Hematopoietic multipotent progenitor cell treated with erythropoietin and hydrocortisone succinate and interleukin-3 and kit ligand, for 8 days (in vitro differentiated cells): ENCODE measurements at regions not wholly inside any gene's neighbourhood (a gene's known extent, or its start where the extent isn't known, plus 50 kb on each side); places are given as distances from the start of the nearest gene placed in this dataset.
"Not testable (repeated sequence)": the region's sequence is repeated elsewhere in the genome, so short reads cannot be mapped to it uniquely, and the experiment has no call there.

ENCODE experiments used
- DNase-seq: peaks from one replicate; pipeline ENCODE4 v3.0.0-alpha.2; 2015

GRCh38 chr7:131722371-131722770 lies 165.9 kb upstream of the PODXL start:
- no peak for DNase-seq

- no peak for DNase-seq
Measured at GRCh38 chr7:131721660-131722059, 165.2 kb upstream of the PODXL start.

DNA sequence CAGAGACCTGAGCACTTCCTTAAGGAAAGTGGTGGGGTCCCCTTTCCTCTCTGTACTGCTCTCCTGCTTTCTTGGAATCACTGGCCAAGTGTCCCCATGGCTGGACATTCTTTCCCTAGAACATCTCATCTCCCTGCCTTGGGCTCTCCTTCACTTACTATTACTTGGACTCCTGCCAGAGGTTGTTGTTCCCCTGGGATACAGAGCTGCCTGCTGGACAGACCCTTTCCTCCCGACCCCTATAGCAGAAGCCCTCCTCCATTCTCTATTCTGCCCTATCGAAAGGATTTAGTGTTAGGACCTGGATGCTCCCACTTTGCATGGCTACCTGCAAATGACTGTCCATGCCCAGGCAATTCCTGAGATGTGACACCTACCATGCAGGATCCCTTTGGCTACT lies 164.3 kb upstream of the PODXL start:
- no peak for DNase-seq

- no peak for DNase-seq
Measured at GRCh38 chr7:131717181-131717580, 160.8 kb upstream of the PODXL start.

- DNase-seq: no peak
Measured at GRCh38 chr7:131699323-131699722, 142.9 kb upstream of the PODXL start.

- DNase-seq: peak; percentile 59
Measured at GRCh38 chr7:131692131-131692960, 135.9 kb upstream of the PODXL start.

GRCh38 chr7:131691454-131692130 lies 135.2 kb upstream of the PODXL start:
- no peak for DNase-seq

GRCh38 chr7:131690441-131690840 lies 134.0 kb upstream of the PODXL start:
- DNase-seq: no peak

GRCh38 chr7:131689662-131690234 lies 133.3 kb upstream of the PODXL start:
- no peak for DNase-seq

GRCh38 chr7:131688738-131689661 lies 132.6 kb upstream of the PODXL start:
- DNase-seq: peak; percentile 63

DNA sequence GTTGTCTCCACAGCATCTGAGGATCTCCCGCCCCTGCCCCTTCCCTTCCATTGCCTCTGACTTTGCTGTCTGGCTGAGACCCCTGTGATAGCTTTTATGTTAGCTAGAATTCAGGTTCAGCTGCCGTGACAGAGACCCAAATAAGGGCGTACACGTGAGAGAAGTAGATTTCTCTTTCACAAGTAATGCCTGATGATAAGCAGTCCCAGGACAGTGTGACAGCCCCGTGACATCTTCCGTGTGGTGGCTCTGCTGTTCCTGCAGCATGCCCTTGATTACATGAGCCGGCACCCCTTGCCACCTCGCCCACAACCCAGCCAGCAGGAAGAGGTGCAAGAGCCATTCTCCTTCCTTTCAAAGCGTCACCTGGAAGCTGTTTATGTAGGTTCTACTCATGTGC lies 130.9 kb upstream of the PODXL start:
- no peak for DNase-seq

DNA sequence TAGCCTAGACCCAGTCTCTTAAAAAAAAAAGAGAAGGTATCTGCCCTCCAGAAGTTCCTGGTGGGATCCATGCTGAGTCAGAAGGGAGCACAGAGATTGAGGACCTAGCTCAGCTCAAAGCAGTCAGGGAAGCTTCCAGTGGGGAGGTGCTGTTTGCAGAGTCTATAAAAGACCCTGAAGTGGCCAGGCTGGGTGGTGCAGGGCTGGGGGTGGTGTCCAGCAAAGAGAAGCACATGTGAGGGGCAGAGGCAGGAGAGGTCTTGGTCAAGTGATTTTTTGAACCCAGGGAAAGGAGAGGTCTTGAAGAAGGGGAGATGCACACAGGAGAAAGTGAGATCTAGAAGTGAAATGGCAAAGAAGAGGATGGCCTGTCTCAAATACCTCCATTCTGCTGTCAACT lies 130.4 kb upstream of the PODXL start:
- no peak for DNase-seq

DNA sequence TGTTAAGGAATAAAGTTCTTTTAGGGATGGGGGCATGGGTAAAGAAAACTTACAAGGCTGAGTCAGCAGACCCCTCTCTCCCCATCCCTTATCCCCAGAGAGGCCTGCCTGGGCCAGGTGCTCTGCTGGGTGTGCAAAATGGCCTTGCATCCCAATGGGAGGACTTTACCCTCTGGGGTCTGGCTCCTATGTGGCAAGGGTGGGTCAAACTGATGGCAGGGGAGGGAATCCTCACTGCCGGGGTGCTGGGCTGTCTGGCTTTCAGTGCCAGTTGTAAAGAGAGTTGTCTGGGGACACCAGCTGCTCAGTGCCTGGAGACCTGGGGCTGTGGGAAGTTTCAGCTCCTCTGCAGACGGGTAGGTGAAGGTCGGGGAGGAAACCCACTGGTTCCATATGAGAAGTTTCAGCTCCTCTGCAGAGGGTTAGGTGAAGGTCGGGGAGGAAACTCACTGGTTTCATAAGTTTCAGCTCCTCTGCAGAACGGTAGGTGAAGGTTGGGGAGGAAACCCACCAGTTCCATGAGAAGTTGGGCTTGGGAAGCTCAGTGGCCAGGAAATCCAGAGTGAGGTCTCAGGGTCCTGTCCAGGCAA lies 127.2 kb upstream of the PODXL start:
- DNase-seq: no peak

GRCh38 chr7:131681961-131682360 lies 125.5 kb upstream of the PODXL start:
- DNase-seq: no peak

DNA sequence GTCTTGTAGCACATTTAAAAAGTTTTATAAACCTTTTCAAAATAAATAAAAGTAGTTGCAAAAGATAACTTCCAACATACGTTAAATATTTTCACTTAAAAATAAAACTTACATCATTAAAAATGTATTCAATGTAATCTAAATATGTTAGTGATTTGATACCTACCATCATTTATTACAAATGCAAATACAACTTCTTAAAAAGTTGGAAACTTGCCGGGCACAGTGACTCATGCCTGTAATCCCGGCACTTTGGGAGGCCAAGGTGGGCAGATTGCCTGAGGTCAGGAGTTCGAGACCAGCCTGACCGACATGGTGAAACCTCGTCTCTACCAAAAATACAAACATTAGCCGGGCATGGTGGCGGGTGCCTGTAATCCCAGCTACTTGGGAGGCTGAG lies 122.6 kb upstream of the PODXL start:
- DNase-seq: not testable (repeated sequence)

DNA sequence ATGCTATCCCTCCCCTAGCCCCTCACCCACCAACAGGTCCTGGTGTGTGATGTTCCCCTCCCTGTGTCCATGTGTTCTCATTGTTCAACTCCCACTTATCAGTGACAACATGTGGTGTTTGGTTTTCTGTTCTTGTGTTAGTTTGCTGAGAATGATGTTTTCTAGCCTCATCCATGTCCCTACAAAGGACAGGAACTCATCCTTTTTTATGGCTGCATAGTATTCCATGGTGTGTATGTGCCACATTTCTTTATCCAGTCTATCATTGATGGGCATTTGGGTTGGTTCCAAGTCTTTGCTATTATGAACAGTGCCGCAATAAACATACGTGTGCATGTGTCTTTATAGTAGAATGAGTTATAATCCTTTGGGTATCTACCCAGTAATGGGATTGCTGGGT lies 120.4 kb upstream of the PODXL start:
- not testable (repeated sequence) for DNase-seq

GRCh38 chr7:131674131-131674530 lies 117.7 kb upstream of the PODXL start:
- no peak for DNase-seq

DNA sequence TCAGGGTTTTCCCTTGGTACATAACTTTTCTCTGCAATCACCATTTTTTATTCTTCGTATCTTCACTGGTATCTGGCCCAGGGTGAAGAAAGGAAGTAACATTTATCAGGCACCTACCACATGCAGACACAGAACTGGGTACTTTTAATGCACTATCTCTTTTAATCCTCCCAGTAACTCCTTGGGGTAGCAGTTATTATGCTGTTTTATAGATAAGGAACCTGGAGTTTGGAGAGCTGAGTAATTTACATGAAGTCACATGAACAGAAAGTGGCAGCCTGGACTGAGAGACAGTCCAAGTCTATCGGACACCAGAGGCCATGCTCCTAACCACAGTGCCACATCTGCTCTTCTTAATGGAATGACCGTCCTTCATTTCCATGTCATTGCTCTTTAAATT lies 117.1 kb upstream of the PODXL start:
- peak; percentile 87 for DNase-seq

GRCh38 chr7:131670406-131670805 lies 114.0 kb upstream of the PODXL start:
- no peak for DNase-seq

DNA sequence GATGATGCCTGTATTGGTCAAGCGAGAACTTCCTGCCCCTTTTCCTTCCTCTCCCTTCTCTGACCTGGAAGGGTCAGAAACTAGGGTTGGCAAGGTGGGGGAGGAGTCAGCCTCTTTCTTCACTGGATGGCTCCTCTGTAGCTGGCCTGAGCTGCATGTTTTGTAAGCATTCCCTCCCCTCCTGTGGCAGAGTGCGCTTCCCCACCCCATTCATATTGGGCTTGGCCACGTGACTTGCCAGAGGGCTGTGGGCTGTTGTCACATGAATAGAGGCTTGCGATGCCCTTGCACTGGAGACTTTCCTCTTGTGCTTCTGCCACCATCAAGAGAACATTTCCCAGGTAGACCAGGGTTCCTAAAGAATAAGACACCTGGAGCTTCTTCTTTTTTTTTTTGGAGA lies 111.3 kb upstream of the PODXL start:
- no peak for DNase-seq

GRCh38 chr7:131665021-131665420 lies 108.6 kb upstream of the PODXL start:
- DNase-seq: no peak

- DNase-seq: no peak
Measured at GRCh38 chr7:131664570-131664969, 108.1 kb upstream of the PODXL start.
